ENCODE measurements at regions not wholly inside any gene's neighbourhood (a gene's known extent, or its start where the extent isn't known, plus 50 kb on each side); places are given as distances from the start of the nearest gene placed in this dataset.
A peak's percentile ranks its signal among the peaks of the same experiment; 100 is the strongest.

DNA sequence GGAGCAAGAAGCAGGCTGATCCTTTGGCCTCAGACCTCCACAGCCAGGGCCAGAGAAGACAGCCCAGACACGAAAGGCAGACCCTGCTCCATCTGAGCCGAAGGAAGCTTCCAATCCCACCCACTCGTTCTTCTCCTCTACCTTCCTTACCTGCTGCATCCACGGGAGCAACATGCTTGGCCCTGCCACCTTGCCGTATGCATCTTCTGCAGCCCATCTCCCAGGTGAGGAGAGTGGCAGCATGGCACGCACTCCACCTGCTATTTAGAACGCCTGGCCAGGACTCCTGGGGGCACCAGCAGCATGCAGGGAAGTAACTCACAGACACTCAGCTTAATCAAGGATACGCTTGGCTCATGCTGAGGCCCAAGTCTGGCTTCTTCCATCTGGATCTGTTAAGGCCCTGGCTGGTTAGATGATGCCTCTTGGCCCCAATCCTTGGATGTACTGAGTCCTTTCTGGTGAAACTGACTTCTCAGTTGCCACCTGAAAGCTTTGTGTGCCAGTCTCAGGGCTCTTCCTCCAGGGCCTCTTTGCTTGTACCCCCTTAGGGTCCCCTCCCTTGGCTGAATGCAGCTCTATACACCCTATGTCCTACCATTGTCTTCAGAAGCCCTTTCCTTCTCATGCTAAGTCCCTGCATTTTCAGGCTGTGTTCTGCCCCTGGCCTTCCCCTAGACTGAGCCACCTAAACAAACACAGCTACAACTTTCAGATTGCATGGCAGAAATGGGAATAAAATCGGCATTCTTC is 604.9 kb downstream of the BUD13 start:
- peaks cover 0 to 3% (median 0%) of the 10 kb centered on the region in 3 donors for H3K4me1 Mint-ChIP-seq
- no peak overlapping the region for H3K4me3 Mint-ChIP-seq
- H3K27me3 Mint-ChIP-seq: peaks cover 18% of the 10 kb centered on the region
- peak overlapping the region in 1 of 3 donors; percentile 32 for H3K27ac Mint-ChIP-seq
- no peaks in the 10 kb centered on the region for H3K36me3 Mint-ChIP-seq
- H3K9me3 Mint-ChIP-seq: peaks cover 0 to 3% (median 0%) of the 10 kb centered on the region in 3 donors

DNA sequence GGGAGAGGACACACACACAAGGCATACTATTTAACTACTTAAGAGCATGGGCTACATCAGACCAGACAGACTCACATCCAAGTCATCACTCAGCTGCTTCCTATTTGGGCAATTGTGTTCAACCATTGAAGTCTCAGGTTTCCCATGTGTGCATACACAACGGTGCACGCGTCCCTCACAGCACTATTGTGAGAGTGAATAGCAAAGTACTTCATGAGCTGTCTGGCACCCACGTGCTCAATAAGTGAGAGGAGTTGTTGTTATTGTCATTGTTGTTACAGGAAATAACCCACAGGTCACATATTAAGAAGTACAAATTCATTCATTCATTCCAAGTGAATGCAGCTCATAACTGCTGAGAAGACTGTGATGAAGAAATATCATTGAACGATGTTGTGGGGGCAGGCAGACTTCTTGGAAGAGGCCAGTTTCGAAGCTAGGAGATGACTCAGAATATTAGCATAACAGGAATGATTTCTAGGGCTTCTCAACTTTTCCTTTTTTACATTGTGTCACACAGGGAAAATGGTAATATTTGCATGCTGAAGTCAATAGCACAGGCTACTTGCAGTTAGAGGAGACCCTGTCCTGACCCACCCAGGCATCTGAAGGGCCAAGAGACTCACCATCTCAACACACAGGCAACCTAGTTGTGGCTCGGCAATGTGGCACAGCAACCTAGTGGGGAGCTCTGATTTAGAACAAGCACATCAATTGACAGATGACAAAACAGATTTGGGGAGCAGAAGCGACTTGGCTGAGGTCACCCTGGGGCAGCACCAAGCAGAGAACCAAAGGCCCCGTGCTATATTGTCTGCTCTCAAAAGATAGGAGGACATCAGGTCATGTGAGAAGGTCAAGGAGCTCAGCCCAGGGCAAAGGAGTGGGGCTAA is 606.0 kb downstream of the BUD13 start:
- no peaks in the 10 kb centered on the region for H3K36me3 Mint-ChIP-seq
- H3K4me3 Mint-ChIP-seq: no peak overlapping the region
- peaks cover 0 to 3% (median 0%) of the 10 kb centered on the region in 3 donors for H3K4me1 Mint-ChIP-seq
- H3K27me3 Mint-ChIP-seq: peaks cover 21% of the 10 kb centered on the region
- H3K9me3 Mint-ChIP-seq: peaks cover 0 to 3% (median 0%) of the 10 kb centered on the region in 3 donors
- H3K27ac Mint-ChIP-seq: no peak overlapping the region

DNA sequence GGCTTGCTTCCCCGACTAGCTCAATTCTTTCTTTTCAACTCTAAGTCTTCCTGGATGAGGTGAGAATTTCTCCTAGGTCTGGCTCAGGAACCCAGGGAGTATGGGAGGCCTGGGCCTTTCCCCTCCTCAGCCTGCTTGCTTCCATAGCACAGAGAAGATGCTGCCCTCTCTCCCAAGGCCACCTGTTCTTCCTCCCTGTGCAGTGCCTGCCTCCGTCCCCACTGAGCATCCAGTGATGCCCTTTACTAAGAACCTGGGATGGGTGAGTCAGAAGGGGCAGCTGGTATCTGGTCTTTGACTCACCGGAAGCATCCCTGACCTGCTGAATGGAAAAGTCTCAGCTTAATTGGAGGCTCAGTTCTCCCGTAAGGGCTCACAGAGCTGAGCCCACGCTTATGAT is 607.9 kb downstream of the BUD13 start:
- no peak overlapping the region for H3K4me3 Mint-ChIP-seq
- H3K4me1 Mint-ChIP-seq: no peaks in the 10 kb centered on the region
- H3K9me3 Mint-ChIP-seq: peaks cover 0 to 3% (median 0%) of the 10 kb centered on the region in 3 donors
- no peak overlapping the region for H3K27ac Mint-ChIP-seq
- H3K27me3 Mint-ChIP-seq: peaks cover 21% of the 10 kb centered on the region
- H3K36me3 Mint-ChIP-seq: peaks cover 2% of the 10 kb centered on the region

DNA sequence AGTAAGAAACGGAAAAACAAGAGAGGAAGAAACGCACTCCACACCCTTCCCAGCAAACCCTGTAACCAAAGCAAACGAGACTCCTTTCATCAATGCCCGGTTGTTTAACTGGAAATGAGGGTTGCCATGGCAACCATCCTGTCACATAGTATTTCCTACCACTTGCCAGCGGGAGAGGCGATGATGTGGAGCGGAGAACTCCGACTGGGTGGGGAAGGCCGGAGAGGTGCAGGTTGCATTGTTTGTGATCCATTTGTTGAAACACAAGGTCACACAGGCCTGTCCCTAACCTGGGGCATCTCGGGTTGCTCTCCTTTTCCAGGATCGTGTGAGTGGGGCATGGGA is 609.9 kb downstream of the BUD13 start:
- H3K27me3 Mint-ChIP-seq: peaks cover 21% of the 10 kb centered on the region
- H3K4me1 Mint-ChIP-seq: no peaks in the 10 kb centered on the region
- peaks cover 0 to 3% (median 0%) of the 10 kb centered on the region in 3 donors for H3K9me3 Mint-ChIP-seq
- no peak overlapping the region for H3K4me3 Mint-ChIP-seq
- no peak overlapping the region for H3K27ac Mint-ChIP-seq
- peaks cover 2% of the 10 kb centered on the region for H3K36me3 Mint-ChIP-seq

DNA sequence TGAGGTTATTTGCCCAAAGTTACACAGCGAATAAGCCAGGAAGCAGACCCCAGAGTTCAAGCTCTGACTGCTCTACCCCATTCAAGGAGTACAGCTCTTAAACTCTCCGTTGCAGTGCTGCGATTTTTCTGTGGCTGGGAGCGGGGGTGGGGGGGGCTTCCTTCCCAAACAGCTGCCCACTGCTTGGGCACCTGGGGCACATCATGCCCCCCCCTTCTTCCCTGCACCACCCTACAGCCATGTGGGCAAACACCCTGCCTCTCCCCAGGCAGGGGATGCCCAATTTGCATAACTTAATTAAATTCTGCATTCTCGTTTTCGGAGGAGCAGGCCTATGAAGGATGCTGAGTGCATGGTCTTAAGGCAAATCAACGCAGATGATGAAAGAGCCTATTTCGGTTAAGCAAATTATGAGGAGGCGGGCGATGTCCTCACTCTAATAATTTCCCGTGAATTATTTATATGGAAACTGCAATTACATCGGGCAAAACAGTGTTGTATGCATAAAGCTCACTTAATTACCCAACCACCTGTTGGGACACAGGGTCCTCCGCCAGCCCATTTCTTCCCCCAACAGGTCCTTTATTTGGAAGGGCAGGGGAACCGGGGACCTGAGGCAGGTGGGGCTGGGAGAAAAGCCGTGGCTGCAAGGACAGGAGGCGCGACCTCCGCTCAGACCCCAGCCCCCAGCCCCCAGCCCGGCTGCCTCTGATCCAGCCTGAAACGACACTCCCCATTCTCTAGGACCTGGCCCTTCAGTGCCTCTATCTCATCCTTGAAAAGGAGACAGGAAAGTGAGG is 610.5 kb downstream of the BUD13 start:
- Mint-ChIP-seq H3K4me3 (no peak overlapping the region), H3K4me1 (no peaks in the 10 kb centered on the region), H3K27ac (no peak overlapping the region), H3K9me3 (peaks cover 0 to 3% (median 0%) of the 10 kb centered on the region in 3 donors), H3K27me3 (peaks cover 21% of the 10 kb centered on the region), H3K36me3 (peaks cover 2% of the 10 kb centered on the region)

DNA sequence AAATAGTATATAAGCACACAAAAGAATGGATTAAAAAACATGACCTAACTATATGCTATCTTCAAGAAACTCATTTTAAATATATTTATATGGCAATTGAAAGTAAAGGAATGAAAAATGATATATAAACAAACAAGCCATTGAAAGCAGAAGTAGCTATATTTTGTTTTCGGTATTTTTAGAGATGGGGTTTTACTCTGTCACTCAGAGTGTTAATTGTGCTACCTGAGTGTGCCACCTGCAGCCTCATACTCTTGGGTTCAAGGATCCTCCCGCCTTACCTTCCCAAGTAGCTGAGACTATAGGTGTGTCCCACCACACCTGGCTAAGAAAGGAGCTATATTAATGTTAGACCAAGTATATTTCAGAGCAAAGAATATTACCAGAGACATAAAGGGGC is 624.1 kb downstream of the BUD13 start:
- H3K27ac Mint-ChIP-seq: no peak overlapping the region

DNA sequence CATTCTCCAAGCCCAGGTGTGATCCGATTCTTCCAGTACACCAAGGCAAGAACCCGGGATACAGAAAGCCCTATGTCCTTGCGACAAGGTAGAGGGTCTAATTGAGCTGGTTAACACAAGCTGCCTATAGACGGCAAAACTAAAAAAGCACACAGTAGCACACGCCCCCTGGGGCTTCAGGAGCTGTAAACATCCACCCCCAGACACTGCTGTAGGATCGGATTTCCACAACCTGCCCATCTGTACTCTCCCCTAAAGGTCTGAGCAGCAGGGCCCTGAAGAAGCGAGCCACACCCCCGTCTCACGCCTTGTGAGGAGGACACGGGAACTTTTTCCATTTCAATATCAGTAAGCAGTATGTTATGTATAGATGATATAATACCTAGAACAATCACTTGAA is 624.7 kb downstream of the BUD13 start:
- H3K27me3 Mint-ChIP-seq: peaks cover 35% of the 10 kb centered on the region
- H3K36me3 Mint-ChIP-seq: peaks cover 5% of the 10 kb centered on the region
- peak overlapping the region in 1 of 4 donors; percentile 20 for H3K4me3 Mint-ChIP-seq
- peaks cover 4 to 11% (median 8%) of the 10 kb centered on the region in 3 donors for H3K9me3 Mint-ChIP-seq
- peaks cover 0 to 4% (median 1%) of the 10 kb centered on the region in 3 donors for H3K4me1 Mint-ChIP-seq
- no peak overlapping the region for H3K27ac Mint-ChIP-seq

More for the DNA sequence above, 624.1 kb downstream of the BUD13 start:
- no peak overlapping the region for H3K4me3 Mint-ChIP-seq
- H3K36me3 Mint-ChIP-seq: peaks cover 5% of the 10 kb centered on the region
- H3K4me1 Mint-ChIP-seq: peaks cover 0 to 4% (median 1%) of the 10 kb centered on the region in 3 donors
- H3K27me3 Mint-ChIP-seq: peaks cover 35% of the 10 kb centered on the region
- H3K9me3 Mint-ChIP-seq: peaks cover 4 to 11% (median 8%) of the 10 kb centered on the region in 3 donors

DNA sequence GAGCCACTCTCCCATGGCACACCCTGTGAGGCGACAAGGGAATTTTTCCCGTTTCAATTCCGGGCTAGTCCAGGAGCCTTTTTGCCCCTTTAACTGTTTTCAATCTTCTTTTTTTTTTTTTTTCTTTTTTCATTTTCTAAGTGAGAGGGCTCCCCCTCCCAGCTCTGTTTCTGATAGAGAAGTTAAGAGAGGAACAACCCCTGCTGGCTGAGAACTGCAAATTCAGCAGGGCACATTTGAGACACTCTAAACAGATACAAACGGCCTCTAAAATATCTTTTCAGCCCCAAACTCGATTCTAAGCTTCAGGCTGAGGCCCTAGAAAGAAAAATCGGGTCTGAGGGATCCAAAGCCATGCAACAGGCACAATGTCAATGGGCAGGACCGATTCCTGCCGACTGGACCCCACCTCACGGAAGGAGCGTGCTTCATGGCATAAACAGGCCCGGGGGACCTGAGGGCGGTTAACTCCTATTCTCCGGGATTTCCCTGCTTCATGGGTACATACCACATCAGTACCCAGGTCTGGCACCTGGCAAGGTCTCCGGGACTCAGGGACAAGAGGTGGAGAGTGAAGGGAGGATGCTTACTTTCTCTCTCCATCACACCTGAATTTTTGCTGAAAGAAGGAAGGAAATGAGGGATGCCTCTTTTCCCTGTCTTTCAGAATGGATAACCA is 627.5 kb downstream of the BUD13 start:
- Mint-ChIP-seq H3K4me3 (no peak overlapping the region), H3K27me3 (peaks cover 21% of the 10 kb centered on the region), H3K4me1 (peaks cover 0 to 4% (median 1%) of the 10 kb centered on the region in 3 donors), H3K36me3 (peaks cover 2% of the 10 kb centered on the region), H3K27ac (no peak overlapping the region), H3K9me3 (peaks cover 0 to 3% (median 0%) of the 10 kb centered on the region in 3 donors)

DNA sequence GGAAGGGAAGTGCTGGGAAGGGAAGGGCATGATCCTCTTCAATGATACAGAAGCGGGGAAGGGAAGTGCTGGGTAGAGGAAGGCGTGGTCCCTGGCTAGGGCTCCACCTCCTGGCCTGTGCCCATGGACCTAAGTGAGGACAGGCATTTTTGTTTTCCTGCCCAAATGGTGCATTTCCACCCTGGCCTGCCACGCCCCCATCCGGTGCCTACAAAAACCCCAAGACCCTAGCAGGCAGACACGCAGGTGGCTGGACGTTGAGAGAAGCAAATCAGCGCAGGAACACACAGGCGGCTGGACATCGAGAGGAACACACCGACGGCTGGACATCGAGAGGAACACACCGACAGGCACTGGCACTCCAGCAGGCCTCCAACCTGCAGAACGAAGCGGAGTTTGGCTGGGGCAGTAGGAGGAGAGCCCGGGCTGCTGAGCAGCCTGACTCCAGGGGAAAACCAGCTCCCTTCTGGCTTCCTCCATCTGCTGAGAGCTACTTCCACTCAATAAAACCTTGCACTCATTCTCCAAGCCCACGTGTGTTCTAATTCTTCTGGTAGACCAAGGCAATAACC is 628.3 kb downstream of the BUD13 start:
- Mint-ChIP-seq H3K4me3 (no peak overlapping the region), H3K36me3 (peaks cover 2% of the 10 kb centered on the region), H3K27me3 (peaks cover 21% of the 10 kb centered on the region), H3K9me3 (peaks cover 0 to 3% (median 0%) of the 10 kb centered on the region in 3 donors), H3K27ac (no peak overlapping the region), H3K4me1 (peaks cover 0 to 4% (median 1%) of the 10 kb centered on the region in 3 donors)

DNA sequence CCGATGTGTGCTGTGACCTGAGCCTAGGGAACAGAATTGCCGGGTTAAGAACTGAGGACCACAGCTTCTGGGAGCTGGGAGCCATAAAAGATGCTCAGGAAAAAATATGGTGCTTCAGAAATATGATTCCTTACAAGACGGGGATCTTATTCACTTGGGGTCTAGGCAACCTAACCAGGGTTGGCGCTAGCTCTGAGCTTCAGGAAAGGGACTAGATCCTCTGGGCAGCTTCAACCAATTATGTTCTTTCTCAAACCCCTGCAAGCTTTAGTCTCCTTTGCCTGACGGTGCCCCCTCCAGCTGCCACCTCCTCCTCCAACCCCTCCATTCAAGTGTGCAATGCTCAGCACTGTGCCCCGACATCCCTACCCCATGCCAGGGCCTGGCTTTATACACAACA is 634.1 kb upstream of the CADM1 start:
- Mint-ChIP-seq H3K36me3 (no peaks in the 10 kb centered on the region), H3K9me3 (peaks cover 0 to 4% (median 1%) of the 10 kb centered on the region in 3 donors), H3K27me3 (peaks cover 5% of the 10 kb centered on the region), H3K4me1 (no peaks in the 10 kb centered on the region), H3K4me3 (no peak overlapping the region), H3K27ac (no peak overlapping the region)

DNA sequence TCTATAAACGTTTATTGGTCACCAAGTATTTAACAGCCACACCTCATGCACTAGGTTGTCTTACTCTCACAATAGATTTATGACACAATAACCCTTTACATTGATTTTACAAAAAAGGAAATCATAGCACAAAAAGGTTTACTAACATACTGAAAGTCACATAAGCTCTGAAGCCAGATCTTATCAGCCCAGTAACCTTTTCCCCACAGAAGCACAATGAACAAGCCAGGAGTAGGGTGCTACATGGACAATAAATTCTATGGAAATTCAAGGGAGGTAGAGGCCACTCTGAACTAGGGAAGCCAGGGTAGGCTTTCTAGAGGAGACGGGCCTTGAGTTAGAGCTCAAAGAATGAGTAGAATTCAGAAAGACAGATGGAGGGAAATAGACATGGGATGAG is 633.5 kb upstream of the CADM1 start:
- H3K9me3 Mint-ChIP-seq: peaks cover 0 to 4% (median 1%) of the 10 kb centered on the region in 3 donors
- H3K27me3 Mint-ChIP-seq: peaks cover 5% of the 10 kb centered on the region
- H3K27ac Mint-ChIP-seq: no peak overlapping the region
- no peaks in the 10 kb centered on the region for H3K4me1 Mint-ChIP-seq
- H3K4me3 Mint-ChIP-seq: no peak overlapping the region
- H3K36me3 Mint-ChIP-seq: no peaks in the 10 kb centered on the region

DNA sequence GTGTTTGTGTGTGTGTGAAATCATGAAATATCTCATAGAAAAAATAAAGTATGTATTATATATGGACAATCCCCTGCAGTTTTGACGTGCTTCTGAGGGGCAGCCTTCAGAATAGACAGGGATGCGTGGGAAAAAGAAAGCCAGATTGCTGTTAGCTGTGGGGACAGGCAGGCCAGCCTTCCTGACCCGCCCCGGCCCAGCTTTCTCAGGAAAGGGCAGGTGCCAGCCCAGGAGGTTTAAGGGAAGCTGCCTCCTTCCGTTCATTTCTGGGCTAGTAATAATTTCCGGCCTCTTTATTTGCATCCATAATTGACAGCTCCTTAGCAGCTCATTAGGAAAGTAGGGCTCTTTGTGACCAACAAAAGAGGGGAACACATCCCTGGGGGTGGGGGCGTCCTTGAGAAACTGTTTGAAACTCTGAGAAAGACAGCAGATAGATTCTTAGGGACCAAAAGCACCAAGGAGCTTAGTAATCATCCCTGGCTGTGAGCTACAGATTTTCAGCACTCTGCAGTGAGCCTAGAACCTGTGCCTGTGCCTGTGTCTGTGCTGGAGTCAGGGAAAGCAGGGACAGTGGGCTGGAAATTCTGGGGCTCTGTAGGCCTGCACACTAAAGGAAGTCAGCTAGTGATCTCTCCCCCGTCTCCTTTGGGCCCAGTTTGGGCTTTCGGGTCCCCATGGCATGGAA is 632.9 kb upstream of the CADM1 start:
- Mint-ChIP-seq H3K4me1 (no peaks in the 10 kb centered on the region), H3K27ac (no peak overlapping the region), H3K9me3 (peaks cover 0 to 4% (median 1%) of the 10 kb centered on the region in 3 donors)

DNA sequence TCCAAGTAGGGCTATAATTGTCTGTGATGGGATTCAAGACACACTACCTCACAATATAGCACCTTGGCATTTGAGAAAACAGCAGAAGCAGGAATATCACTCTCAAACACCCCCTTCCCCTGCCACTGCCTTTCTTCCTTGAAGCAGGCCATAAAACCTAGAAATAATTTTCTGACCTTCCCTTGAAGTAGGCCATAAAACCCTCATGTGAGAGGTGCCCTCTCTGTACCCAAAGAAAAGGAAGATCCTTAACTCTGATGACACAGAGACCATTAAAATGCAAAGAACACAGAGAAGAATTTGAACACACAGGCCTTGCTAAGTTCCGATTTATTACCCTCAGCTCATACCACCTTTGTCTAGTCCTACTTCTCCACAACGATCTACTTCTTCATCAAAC is 631.7 kb upstream of the CADM1 start:
- no peak overlapping the region for H3K27ac Mint-ChIP-seq
- H3K9me3 Mint-ChIP-seq: peaks cover 0 to 4% (median 1%) of the 10 kb centered on the region in 3 donors
- H3K36me3 Mint-ChIP-seq: no peaks in the 10 kb centered on the region
- H3K4me3 Mint-ChIP-seq: no peak overlapping the region
- H3K27me3 Mint-ChIP-seq: peaks cover 5% of the 10 kb centered on the region
- H3K4me1 Mint-ChIP-seq: no peaks in the 10 kb centered on the region

More for the DNA sequence above, 632.9 kb upstream of the CADM1 start:
- no peak overlapping the region for H3K4me3 Mint-ChIP-seq
- no peaks in the 10 kb centered on the region for H3K36me3 Mint-ChIP-seq
- peaks cover 5% of the 10 kb centered on the region for H3K27me3 Mint-ChIP-seq

Measured in IgD-negative memory B cell (primary cell).